GM12878 (cell line): ENCODE measurements at regions not wholly inside any gene's neighbourhood (a gene's known extent, or its start where the extent isn't known, plus 50 kb on each side); places are given as distances from the start of the nearest gene placed in this dataset.

Experiments
- ATAC-seq: fragments of 200-7000 bp; cut with Tn5 transposase; 3 replicates; pipeline ENCODE4 v1.9.1; 2020; ENCODE audit warnings: mild to moderate bottlenecking, moderate library complexity
- BruUV-seq: library from RNA; stranded (reverse); fragments of 400-500 nt; replicated peaks from 2 replicates; lab custom pipeline; 2021; lab: Mats Ljungman, UMichigan
- CTCF ChIA-PET: fragments of 300-600 bp; sonication (Branson Sonifier 250); formaldehyde crosslinking; extraction: SDS; loops from one replicate; lab custom pipeline; 2021; ENCODE audit warnings: inconsistent platforms; lab: Yijun Ruan, JAX
- POLR2A ChIA-PET: fragments of 350-600 bp; formaldehyde crosslinking; extraction: SDS; loops from one replicate; lab custom pipeline; 2021; ENCODE audit warnings: inconsistent platforms; lab: Charles Lee
- RAD21 ChIA-PET: fragments of 300-600 bp; sonication (Branson Sonifier 250); formaldehyde crosslinking; loops from one replicate; lab custom pipeline; 2023; ENCODE audit warnings: antibody characterized with exemption; ENCODE audit not compliant: unreplicated experiment; lab: Charles Lee
- SMC1A ChIA-PET: fragments of 300-600 bp; sonication (Branson Sonifier 250); formaldehyde crosslinking; loops from one replicate; lab custom pipeline; 2023; ENCODE audit not compliant: unreplicated experiment, uncharacterized antibody; lab: Charles Lee
- DNase-seq: peaks from one replicate; pipeline ENCODE4 v3.0.0-alpha.2; 2011; ENCODE audit warnings: low read depth, low spot score
- FAIRE-seq: peaks from 3 replicates; lab custom pipeline; 2011; peaks lifted over from hg19 to GRCh38; lab: Jason Lieb, UNC
- H2AFZ ChIP-seq: 2 replicates; pipeline ENCODE4 v1.6.0; 2011; ENCODE audit warnings: low read depth, low read length, control low read depth; ENCODE audit not compliant: control insufficient read depth
- H3K27ac ChIP-seq: 2 replicates; pipeline ENCODE4 v1.5.1; 2011; ENCODE audit warnings: control low read depth; ENCODE audit not compliant: control insufficient read depth, insufficient read depth
- H3K27me3 ChIP-seq, 2 experiments: replicated peaks in 1 of 2; 2 replicates each; pipeline versions ENCODE4 v1.6.0 to v1.6.1; 2011; ENCODE audit warnings: low read length in 1 of 2; ENCODE audit not compliant: control insufficient read depth in 2 of 2, insufficient read depth in 2 of 2
- H3K36me3 ChIP-seq, 2 experiments: 2 replicates each; pipeline ENCODE4 v1.5.1; 2011; ENCODE audit warnings: low read length in 1 of 2; ENCODE audit not compliant: control insufficient read depth in 2 of 2, insufficient read depth in 2 of 2
- H3K4me1 ChIP-seq: 2 replicates; pipeline ENCODE4 v1.6.1; 2011; ENCODE audit warnings: mild to moderate bottlenecking, low read length, moderate library complexity, mixed read lengths; ENCODE audit not compliant: control insufficient read depth, insufficient read depth
- H3K4me2 ChIP-seq: 2 replicates; pipeline ENCODE4 v1.6.0; 2011; ENCODE audit warnings: control low read depth; ENCODE audit not compliant: control insufficient read depth, insufficient read depth
- H3K4me3 ChIP-seq: fragments of 200-600 bp; sonication (generic); 2 replicates; pipeline ENCODE4 v1.5.1; 2016
- H3K79me2 ChIP-seq: 2 replicates; pipeline ENCODE4 v1.6.0; 2011; ENCODE audit warnings: low read length; ENCODE audit not compliant: control insufficient read depth, insufficient read depth
- H3K9ac ChIP-seq: 2 replicates; pipeline ENCODE4 v1.8.0; 2011; ENCODE audit warnings: low read length, control low read depth, mixed read lengths; ENCODE audit not compliant: control insufficient read depth, insufficient read depth
- H3K9me3 ChIP-seq: replicated peaks from 3 replicates; pipeline ENCODE4 v1.5.1; 2011; ENCODE audit warnings: mild to moderate bottlenecking, low read length; ENCODE audit not compliant: control insufficient read depth, insufficient read depth
- H4K20me1 ChIP-seq: 2 replicates; pipeline ENCODE4 v1.6.0; 2011; ENCODE audit not compliant: control insufficient read depth, insufficient read depth
- BCL11A ChIP-seq: IDR thresholded peaks from 2 replicates; pipeline ENCODE4 v1.6.1; 2011; ENCODE audit warnings: low read depth, low read length
- CEBPB ChIP-seq, 2 experiments: fragments of 150-350 bp in 1 of 2; IDR thresholded peaks; 2 replicates each; pipeline ENCODE4 v1.6.1; 2012 to 2014; ENCODE audit warnings: low read depth in 2 of 2, low read length in 2 of 2, borderline replicate concordance in 1 of 2, inconsistent platforms in 1 of 2
- CHD1 ChIP-seq: IDR thresholded peaks from 2 replicates; pipeline ENCODE4 v1.6.1; 2012; ENCODE audit warnings: low read depth, low read length, improper control_type of control experiment
- ESRRA ChIP-seq: IDR thresholded peaks from 2 replicates; pipeline ENCODE4 v1.6.1; 2012; ENCODE audit warnings: mild to moderate bottlenecking, low read length, improper control_type of control experiment
- GABPA ChIP-seq: IDR thresholded peaks from 2 replicates; pipeline ENCODE4 v1.6.1; 2014; ENCODE audit warnings: antibody characterized with exemption, low read depth, mild to moderate bottlenecking, inconsistent platforms
- GATAD2B ChIP-seq: fragments of 450-650 bp; conservative IDR thresholded peaks from 2 replicates; pipeline ENCODE4 v1.6.1; 2017; ENCODE audit warnings: low read depth, mild to moderate bottlenecking, moderate library complexity
- HDAC6 ChIP-seq: fragments of 200-600 bp; sonication (generic); IDR thresholded peaks from one replicate; pipeline ENCODE4 v1.8.0; 2017; ENCODE audit warnings: antibody characterized with exemption; ENCODE audit not compliant: unreplicated experiment
- NFIC ChIP-seq: IDR thresholded peaks from 2 replicates; pipeline ENCODE4 v1.6.1; 2012; ENCODE audit warnings: low read depth, mild to moderate bottlenecking, inconsistent platforms, low read length, moderate library complexity
- NFYB ChIP-seq: IDR thresholded peaks from 2 replicates; pipeline ENCODE4 v1.6.1; 2011; ENCODE audit warnings: low read depth, mild to moderate bottlenecking, low read length, improper control_type of control experiment, moderate library complexity; ENCODE audit not compliant: insufficient read depth
- NR2C2 ChIP-seq: IDR thresholded peaks from 2 replicates; pipeline ENCODE4 v1.6.1; 2011; ENCODE audit warnings: borderline replicate concordance, low read depth; ENCODE audit not compliant: control insufficient read depth, insufficient read length
- PAX8 ChIP-seq: fragments of 450-650 bp; IDR thresholded peaks from 2 replicates; pipeline ENCODE4 v1.6.1; 2017; ENCODE audit warnings: mild to moderate bottlenecking, moderate library complexity
- POU2F2 ChIP-seq: IDR thresholded peaks from 3 replicates; pipeline ENCODE4 v1.6.1; 2011; ENCODE audit warnings: low read depth, mild to moderate bottlenecking, low read length, borderline replicate concordance
- RAD51 ChIP-seq: fragments of 450-650 bp; IDR thresholded peaks from 2 replicates; pipeline ENCODE4 v1.6.1; 2016; ENCODE audit warnings: moderate library complexity, mild to moderate bottlenecking, inconsistent platforms
- STAT1 ChIP-seq: fragments of 450-650 bp; conservative IDR thresholded peaks from 2 replicates; pipeline ENCODE4 v1.6.1; 2014; ENCODE audit warnings: antibody characterized with exemption, mild to moderate bottlenecking
- STAT3 ChIP-seq: IDR thresholded peaks from 2 replicates; pipeline ENCODE4 v1.6.1; 2011; ENCODE audit warnings: low read depth, low read length, improper control_type of control experiment
- WGBS: methylation state at CpG from one replicate; pipeline ENCODE4 v1.1.6; 2016; ENCODE audit warnings: low lambda C conversion rate; ENCODE audit not compliant: insufficient replicate concordance, insufficient coverage; ENCODE audit errors: missing lambda C conversion rate; 5-methylcytosine and 5-hydroxymethylcytosine counted together
- in situ Hi-C: fragments of 300-500 bp; cut with MboI; formaldehyde crosslinking; loops from 9 replicates; pipeline ENCODE4 v1.14.3; 2018; ENCODE audit warnings: mixed read lengths
- intact Hi-C: fragments of 100-400 bp; cut with micrococcal nuclease; formaldehyde crosslinking; loops from one replicate; pipeline ENCODE4 v1.14.2; 2022; ENCODE audit not compliant: unreplicated experiment
- TF ChIP-seq, protein P1 (sequence below): fragments of 150-350 bp; IDR thresholded peaks from 2 replicates; pipeline ENCODE4 v1.6.1; 2016; ENCODE audit warnings: low read depth, low read length

DNA sequence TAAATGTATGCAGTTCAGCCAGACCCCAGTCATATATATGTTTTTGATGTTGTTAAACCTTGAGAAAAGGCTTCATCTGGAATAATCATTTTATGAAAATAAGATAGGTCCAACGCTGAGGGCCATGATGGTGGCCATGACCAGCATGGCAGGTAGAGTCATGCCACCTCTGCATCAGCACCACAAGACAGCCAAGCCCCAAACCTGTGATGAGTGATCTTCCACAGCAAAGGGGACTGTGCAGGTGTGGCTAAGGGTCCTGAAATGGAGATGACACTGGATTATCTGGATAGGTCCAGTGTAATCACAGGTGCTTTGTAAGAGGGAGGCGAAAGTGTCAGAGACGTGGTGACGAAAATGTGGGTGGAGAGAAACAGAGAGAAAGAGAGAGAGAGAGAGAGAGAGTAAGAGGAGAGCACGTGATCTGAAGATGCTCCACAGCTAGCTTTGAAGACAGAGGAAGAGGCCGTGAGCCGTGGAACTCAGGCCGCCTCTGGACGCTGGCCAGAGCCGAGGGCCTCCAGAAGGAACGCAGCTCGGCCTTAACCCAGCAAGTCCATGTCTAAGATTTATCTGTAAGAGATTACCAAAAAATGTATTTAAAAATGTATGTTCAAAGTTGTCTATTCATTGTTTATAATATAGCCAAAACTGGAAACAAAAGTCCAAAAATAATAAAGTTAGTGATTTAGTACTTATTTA is 304.4 kb upstream of the SHH start (continued):
- TF ChIP-seq, protein P1, sequence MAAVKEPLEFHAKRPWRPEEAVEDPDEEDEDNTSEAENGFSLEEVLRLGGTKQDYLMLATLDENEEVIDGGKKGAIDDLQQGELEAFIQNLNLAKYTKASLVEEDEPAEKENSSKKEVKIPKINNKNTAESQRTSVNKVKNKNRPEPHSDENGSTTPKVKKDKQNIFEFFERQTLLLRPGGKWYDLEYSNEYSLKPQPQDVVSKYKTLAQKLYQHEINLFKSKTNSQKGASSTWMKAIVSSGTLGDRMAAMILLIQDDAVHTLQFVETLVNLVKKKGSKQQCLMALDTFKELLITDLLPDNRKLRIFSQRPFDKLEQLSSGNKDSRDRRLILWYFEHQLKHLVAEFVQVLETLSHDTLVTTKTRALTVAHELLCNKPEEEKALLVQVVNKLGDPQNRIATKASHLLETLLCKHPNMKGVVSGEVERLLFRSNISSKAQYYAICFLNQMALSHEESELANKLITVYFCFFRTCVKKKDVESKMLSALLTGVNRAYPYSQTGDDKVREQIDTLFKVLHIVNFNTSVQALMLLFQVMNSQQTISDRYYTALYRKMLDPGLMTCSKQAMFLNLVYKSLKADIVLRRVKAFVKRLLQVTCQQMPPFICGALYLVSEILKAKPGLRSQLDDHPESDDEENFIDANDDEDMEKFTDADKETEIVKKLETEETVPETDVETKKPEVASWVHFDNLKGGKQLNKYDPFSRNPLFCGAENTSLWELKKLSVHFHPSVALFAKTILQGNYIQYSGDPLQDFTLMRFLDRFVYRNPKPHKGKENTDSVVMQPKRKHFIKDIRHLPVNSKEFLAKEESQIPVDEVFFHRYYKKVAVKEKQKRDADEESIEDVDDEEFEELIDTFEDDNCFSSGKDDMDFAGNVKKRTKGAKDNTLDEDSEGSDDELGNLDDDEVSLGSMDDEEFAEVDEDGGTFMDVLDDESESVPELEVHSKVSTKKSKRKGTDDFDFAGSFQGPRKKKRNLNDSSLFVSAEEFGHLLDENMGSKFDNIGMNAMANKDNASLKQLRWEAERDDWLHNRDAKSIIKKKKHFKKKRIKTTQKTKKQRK: no peak
- TF ChIP-seq RAD51 (no peak), POU2F2 (no peak), STAT1 (no peak), CHD1 (no peak), NFIC (no peak), GABPA (no peak)

DNA sequence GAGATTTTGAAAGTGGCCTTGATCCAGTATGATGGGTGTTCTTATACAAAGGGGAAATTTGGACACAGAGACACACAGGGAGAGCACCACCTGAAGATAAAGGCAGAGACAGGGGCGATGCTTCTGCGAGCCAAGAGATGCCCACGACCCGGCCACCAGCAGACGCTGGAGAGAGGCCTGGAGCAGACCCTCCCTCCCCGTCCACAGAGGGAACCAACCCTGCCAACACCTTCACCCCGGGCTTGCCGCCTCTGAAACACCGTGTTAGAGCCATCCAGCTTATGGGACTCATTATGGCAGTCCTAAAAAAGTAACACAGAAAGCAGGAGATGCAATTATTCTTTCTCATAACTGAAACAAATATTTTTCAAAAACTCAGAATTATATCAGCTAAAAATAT is 303.3 kb upstream of the SHH start:
- FAIRE-seq (no peak), DNase-seq (no peak), ATAC-seq (no peak)
- ChIA-PET RAD21 (no interaction called here), SMC1A (no interaction called here), POLR2A (no interaction called here), CTCF (no interaction called here)
- no peak overlapping the region for H3K9ac ChIP-seq
- no peak overlapping the region for H2AFZ ChIP-seq
- 13% methylated on average over 9 of the region's 9 CpGs for WGBS
- H3K4me2 ChIP-seq: no peak overlapping the region
- no peaks in the 10 kb centered on the region; a peak in 2 of 4 replicates for H3K27me3 ChIP-seq
- intact Hi-C loops: no loop called here
- H3K4me1 ChIP-seq: no peaks in the 10 kb centered on the region
- no peaks in the 10 kb centered on the region for H3K9me3 ChIP-seq
- no peaks in the 10 kb centered on the region for H3K36me3 ChIP-seq
- H4K20me1 ChIP-seq: no peaks in the 10 kb centered on the region
- TF ChIP-seq NFYB (no peak), RAD51 (no peak), ESRRA (no peak), CEBPB (IDR thresholded peaks at IDR 0.05; ENCODE audit: borderline replicate concordance in 1 of 2, low read depth in 2 of 2, low read length in 2 of 2) (no peak), NR2C2 (no peak), STAT3 (no peak), PAX8 (no peak), BCL11A (no peak), GATAD2B (no peak), HDAC6 (no peak)
- in situ Hi-C loops: no loop called here
- no peak overlapping the region for H3K4me3 ChIP-seq
- no TSS peak for BruUV-seq
- no peaks in the 10 kb centered on the region for H3K79me2 ChIP-seq
- no peak overlapping the region for H3K27ac ChIP-seq
